Ishikawa (cell line): ENCODE measurements at regions not wholly inside any gene's neighbourhood (a gene's known extent, or its start where the extent isn't known, plus 50 kb on each side); places are given as distances from the start of the nearest gene placed in this dataset.

ENCODE experiments used
- CEBPB ChIP-seq: IDR thresholded peaks from 2 replicates; pipeline ENCODE4 v1.6.1; 2012
- CREB1 ChIP-seq: IDR thresholded peaks from 2 replicates; pipeline ENCODE4 v1.6.1; 2012; ENCODE audit warnings: low read depth
- EGR1 ChIP-seq: IDR thresholded peaks from 2 replicates; pipeline ENCODE4 v1.6.1; 2012
- EP300 ChIP-seq: IDR thresholded peaks from 2 replicates; pipeline ENCODE4 v1.6.1; 2012; ENCODE audit warnings: borderline replicate concordance
- FOXM1 ChIP-seq: IDR thresholded peaks from 2 replicates; pipeline ENCODE4 v1.6.1; 2012; ENCODE audit warnings: low read depth, borderline replicate concordance
- MAX ChIP-seq: IDR thresholded peaks from 2 replicates; pipeline ENCODE4 v1.6.1; 2012
- NFIC ChIP-seq: IDR thresholded peaks from 2 replicates; pipeline ENCODE4 v1.6.1; 2012
- RAD21 ChIP-seq: IDR thresholded peaks from 2 replicates; pipeline ENCODE4 v1.6.1; 2012; ENCODE audit warnings: low read depth
- REST ChIP-seq: IDR thresholded peaks from 2 replicates; pipeline ENCODE4 v1.6.1; 2012; ENCODE audit warnings: low read depth, mild to moderate bottlenecking
- TAF1 ChIP-seq: IDR thresholded peaks from 2 replicates; pipeline ENCODE4 v1.6.1; 2012; ENCODE audit warnings: low read depth, mild to moderate bottlenecking
- TCF12 ChIP-seq: IDR thresholded peaks from 2 replicates; pipeline ENCODE4 v1.6.1; 2012; ENCODE audit warnings: low read depth
- TEAD4 ChIP-seq: IDR thresholded peaks from 2 replicates; pipeline ENCODE4 v1.6.1; 2012
- USF1 ChIP-seq: IDR thresholded peaks from 2 replicates; pipeline ENCODE4 v1.6.1; 2012
- YY1 ChIP-seq: IDR thresholded peaks from 2 replicates; pipeline ENCODE4 v1.6.1; 2012; ENCODE audit warnings: low read depth
- ZBTB7A ChIP-seq: IDR thresholded peaks from 2 replicates; pipeline ENCODE4 v1.6.1; 2012; ENCODE audit warnings: low read depth

- TF ChIP-seq ZBTB7A (no peak), RAD21 (no peak), USF1 (no peak), TCF12 (no peak), REST (no peak), CEBPB (no peak), TAF1 (no peak), EGR1 (no peak), EP300 (no peak), FOXM1 (no peak), NFIC (no peak), TEAD4 (no peak), YY1 (no peak), CREB1 (no peak), MAX (no peak)
Observed at GRCh38 chr5:88666761-88667495, 216.1 kb downstream of the MEF2C start.

GRCh38 chr5:88665750-88666215 is 217.2 kb downstream of the MEF2C start:
- TF ChIP-seq CEBPB (no peak), REST (no peak), NFIC (no peak), USF1 (no peak), TAF1 (no peak), EGR1 (no peak), RAD21 (no peak), TEAD4 (no peak), YY1 (no peak), ZBTB7A (no peak), TCF12 (no peak), MAX (no peak), FOXM1 (no peak)

- TF ChIP-seq TEAD4 (no peak), TAF1 (no peak), ZBTB7A (no peak), TCF12 (no peak), RAD21 (no peak), USF1 (no peak), CEBPB (no peak), MAX (no peak), NFIC (no peak), CREB1 (no peak), FOXM1 (no peak), REST (no peak), EGR1 (no peak), YY1 (no peak), EP300 (no peak)
Observed at GRCh38 chr5:88664645-88665044, 218.3 kb downstream of the MEF2C start.
